ENCODE measurements at regions not wholly inside any gene's neighbourhood (a gene's known extent, or its start where the extent isn't known, plus 50 kb on each side); places are given as distances from the start of the nearest gene placed in this dataset.

DNA sequence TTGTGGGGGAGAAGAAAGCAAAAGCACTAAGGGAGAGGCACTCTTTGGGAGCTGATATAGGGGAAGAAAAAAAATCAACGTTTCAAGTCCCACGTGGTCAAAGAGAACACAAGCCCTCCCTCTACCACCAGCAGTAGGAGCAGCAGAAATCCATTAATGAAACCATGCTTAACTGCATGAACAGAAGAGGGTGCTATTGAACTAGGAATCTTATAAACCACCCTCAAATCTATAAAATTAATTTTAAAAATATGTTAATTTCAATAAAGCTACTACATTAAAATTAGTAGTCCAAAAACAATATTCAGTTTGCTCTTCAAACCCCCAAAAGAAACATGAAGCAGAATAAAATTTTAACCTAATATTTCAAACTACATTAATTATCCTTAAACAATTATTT lies 147.8 kb downstream of the TMEM18 start:
- no peak for TF ChIP-seq NFRKB (IDR thresholded peaks at IDR 0.05)
- no peak for TF ChIP-seq ARNT (IDR thresholded peaks at IDR 0.05)
- TF ChIP-seq, protein P1, sequence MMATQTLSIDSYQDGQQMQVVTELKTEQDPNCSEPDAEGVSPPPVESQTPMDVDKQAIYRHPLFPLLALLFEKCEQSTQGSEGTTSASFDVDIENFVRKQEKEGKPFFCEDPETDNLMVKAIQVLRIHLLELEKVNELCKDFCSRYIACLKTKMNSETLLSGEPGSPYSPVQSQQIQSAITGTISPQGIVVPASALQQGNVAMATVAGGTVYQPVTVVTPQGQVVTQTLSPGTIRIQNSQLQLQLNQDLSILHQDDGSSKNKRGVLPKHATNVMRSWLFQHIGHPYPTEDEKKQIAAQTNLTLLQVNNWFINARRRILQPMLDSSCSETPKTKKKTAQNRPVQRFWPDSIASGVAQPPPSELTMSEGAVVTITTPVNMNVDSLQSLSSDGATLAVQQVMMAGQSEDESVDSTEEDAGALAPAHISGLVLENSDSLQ (IDR thresholded peaks at IDR 0.05): no peak
- TF ChIP-seq HDGF (IDR thresholded peaks at IDR 0.05; ENCODE audit: borderline replicate concordance): no peak
- TF ChIP-seq ELF4 (IDR thresholded peaks at IDR 0.05): no peak
- TF ChIP-seq TARDBP (IDR thresholded peaks at IDR 0.05): no peak

All from HEK293T (cell line).